GM18502 (cell line): ENCODE measurements at regions not wholly inside any gene's neighbourhood (a gene's known extent, or its start where the extent isn't known, plus 50 kb on each side); places are given as distances from the start of the nearest gene placed in this dataset.
"Not testable (repeated sequence)": the region's sequence is repeated elsewhere in the genome, so short reads cannot be mapped to it uniquely, and the experiment has no call there.

Experiments
- ATAC-seq: cut with Tn5 transposase; IDR thresholded peaks from one replicate; pipeline ENCODE4 v1.9.1; 2021; ENCODE audit warnings: mild to moderate bottlenecking; ENCODE audit not compliant: unreplicated experiment, poor library complexity

DNA sequence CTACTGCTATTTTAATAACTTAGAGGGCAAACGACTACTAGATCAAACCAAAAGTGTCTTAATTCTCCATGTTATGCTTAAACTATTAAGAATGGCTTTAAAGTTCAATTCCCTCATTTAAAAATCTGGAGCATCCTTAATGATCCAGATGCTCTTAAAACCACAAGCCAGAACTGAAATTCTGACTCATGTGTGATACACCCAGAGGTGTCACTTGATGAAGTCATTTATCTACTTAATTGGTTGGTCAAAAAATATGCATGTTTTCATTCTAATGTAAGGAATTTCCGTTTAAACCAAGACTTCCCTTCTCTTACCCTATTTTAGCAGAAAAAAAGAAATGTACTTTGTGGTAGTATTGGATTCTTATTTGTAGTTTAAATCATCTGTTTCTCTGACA lies 1261.2 kb upstream of the B3GALT2 start:
- ATAC-seq: no peak

- ATAC-seq: no peak
Observed at GRCh38 chr1:194445244-194445643, 1258.8 kb upstream of the B3GALT2 start.

GRCh38 chr1:194442901-194443575 lies 1256.6 kb upstream of the B3GALT2 start:
- no peak for ATAC-seq

DNA sequence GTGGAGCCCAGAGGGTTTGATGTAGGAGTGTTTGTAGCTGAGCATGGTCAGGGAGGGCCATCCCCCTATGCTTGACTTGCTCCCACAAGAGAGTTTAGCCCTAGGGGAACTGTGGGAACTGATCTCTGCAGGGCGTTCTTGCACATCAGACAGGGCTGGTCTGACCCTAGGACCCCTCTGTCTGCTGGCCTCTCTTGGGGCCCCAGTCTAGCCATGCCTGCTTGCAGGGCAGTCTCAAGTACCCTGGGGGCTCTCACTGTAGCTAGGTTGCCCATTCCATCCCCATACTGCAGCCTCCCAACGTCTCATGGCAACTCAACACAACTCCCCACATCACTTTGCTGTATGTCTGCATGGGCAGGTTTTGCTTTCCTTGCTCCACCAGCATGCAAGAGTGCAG lies 1250.7 kb upstream of the B3GALT2 start:
- ATAC-seq: no peak

DNA sequence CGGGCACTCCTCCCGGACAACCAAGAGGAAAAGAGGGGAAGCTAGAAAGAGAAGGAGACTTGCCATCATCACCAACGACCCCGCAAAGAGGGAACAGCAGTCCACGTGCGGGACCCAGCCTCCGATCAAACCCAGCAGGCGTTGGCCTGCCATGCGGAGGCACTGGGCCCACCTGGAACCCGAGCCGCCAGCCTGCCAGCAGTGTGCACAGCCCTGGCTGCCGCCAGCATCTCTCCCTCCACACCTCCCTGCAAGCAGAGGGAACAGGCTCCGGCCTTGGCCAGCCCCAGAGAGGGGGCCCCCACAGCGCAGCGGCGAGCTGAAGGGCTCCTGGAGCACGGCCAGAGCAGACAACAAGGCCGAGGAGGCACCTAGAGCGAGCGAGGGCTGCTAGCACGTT lies 1244.7 kb upstream of the B3GALT2 start:
- ATAC-seq: no peak

- no peak for ATAC-seq
Observed at GRCh38 chr1:194420706-194421105, 1234.3 kb upstream of the B3GALT2 start.

DNA sequence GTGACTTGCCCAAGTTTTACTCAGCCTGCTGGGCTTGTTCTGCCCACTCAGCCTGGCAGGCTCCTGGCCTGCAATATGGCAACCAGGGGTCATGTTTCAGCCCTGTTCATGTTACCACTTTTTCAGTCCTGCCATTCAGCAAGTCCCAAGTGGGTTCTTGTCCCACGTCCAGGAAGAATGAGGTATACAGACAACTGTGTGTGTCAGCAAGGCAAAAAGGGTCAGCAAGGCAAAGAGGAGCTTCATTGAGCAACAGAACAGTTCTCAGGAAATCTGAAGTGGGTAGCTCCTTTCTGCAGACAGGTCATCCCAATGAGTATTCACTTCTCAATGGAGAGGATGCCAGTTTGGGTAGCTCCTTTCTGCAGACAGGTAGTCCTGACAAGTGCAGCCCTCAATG lies 1233.3 kb upstream of the B3GALT2 start:
- ATAC-seq: no peak

DNA sequence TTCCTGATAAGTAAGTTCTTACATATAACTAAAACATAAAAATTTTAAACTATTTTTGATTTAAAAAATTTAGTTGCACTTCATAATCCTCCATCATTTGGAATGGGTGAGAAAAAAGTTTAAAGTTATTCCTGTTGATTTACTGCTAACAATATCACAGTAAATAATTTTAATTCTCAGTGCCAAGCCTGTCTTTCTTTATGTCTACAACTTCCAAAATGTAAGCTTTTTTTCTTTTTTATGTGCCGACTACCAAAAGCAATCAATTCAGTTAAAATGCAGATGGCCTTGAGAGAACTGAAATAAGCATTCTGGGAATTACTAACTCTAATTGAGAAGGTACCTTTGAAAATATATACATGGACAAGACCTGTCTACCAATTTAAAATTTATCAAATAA lies 1224.3 kb upstream of the B3GALT2 start:
- no peak for ATAC-seq

DNA sequence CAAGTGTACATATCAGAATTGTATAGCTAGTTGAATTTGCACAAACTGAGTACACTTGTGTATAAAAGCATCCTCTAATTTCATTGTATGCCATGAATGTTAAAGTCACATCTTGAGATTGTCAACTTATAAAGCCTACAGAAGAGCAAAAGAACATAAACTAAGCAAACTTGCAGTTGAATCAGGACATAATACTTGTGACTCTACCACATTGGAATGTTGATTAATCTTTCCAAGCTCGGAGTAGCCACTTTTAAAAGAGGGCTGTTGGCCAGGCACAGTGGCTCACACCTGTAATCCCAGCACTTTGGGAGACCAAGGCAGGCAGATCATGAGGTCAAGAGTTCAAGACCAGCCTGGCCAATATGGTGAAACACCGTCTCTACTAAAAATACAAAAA lies 1220.8 kb upstream of the B3GALT2 start:
- ATAC-seq: not testable (repeated sequence)

- ATAC-seq: no peak
Observed at GRCh38 chr1:194394676-194395075, 1208.3 kb upstream of the B3GALT2 start.

DNA sequence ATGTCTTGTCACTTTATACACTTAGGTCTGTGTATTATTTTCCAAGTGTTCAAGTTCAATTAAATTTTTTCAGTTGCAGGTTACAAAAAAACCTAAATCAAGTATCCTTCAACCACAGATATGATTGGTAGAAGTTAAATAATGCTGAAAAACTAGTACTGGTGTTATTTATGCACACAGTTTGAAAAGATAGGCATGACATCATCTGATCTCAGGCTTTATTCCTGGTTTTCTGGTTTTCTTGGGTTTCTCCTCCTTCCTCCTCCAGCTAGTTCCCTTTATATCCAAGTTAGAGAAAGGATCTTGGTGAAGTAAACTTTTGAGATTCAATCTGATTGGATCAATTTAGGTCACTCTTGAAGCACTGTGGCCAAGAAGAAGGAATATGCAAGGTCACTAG lies 1201.1 kb upstream of the B3GALT2 start:
- ATAC-seq: no peak

GRCh38 chr1:194378517-194378916 lies 1192.1 kb upstream of the B3GALT2 start:
- no peak for ATAC-seq

DNA sequence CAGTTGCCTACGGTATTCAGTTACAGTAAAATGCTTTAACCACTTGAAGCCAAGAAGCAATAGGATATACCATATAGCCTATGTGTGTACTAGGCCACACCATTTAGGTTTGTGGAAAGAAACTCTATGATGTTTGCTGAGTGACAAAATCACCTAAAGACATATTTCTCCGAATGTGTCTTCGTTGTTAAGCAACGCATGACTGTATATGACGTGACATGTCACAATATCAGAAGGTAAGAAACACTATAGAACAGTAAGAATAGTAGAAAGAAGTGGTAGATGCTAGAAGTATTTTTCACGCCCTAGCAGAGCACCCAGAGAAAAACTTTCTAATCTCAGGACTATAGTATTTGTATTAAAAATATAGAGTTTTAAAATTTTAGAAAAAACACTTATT lies 1188.2 kb upstream of the B3GALT2 start:
- ATAC-seq: no peak

DNA sequence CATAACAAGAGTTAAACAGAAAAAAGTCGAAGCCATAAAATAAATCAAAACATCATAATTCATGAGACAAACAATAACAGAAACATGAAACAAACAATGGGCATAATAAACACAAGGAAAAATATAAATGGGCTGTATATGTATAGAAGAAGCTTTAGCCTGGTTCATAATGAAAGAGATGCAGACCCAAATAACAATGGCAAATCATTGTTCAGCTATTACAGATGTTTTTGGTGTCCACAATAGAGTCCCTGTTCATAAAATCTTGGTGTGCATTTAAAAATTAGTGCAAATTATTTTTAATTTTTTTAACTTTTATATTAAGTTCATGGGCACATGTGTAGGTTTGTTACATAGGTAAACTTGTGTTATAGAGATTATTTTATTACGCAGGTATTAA lies 1185.9 kb upstream of the B3GALT2 start:
- no peak for ATAC-seq

- no peak for ATAC-seq
Observed at GRCh38 chr1:194369622-194370021, 1183.2 kb upstream of the B3GALT2 start.

GRCh38 chr1:194369060-194369459 lies 1182.6 kb upstream of the B3GALT2 start:
- ATAC-seq: no peak

DNA sequence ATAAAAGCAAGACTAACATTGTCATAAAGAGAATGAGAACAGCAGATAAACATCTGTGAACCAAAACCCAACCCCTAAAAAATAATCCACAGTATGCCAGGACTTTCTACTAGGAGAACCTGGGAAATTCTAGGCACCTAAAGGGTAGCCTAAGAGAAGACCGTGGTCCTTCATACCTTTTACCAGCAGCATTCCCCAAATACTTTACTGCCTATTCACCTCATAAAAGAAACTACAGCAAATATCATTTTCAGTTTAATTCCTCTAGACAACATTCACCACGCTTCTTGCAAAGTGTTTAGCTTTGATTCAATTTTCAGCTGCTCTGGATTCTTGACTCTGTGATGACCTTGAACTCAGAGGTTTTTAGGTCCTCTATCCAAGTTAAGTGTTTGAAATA lies 1180.7 kb upstream of the B3GALT2 start:
- no peak for ATAC-seq

DNA sequence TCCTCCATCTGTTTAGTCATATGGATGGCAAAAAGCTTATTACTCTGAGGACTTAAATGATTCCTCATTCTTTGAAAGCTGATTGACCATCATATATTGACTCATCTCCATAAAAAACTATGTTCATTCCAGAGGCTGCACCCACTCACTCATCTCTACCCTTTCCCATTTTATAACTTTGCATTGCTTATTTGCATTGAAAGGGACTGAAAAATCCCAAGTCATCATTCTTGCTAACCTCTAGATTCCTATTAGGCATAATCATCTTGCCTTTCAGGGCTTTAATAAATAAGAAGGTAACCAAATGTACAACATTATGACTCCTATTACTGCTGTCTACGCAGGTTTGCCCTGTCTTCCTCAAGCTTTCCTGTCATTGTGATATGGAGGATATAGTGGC lies 1180.3 kb upstream of the B3GALT2 start:
- no peak for ATAC-seq

DNA sequence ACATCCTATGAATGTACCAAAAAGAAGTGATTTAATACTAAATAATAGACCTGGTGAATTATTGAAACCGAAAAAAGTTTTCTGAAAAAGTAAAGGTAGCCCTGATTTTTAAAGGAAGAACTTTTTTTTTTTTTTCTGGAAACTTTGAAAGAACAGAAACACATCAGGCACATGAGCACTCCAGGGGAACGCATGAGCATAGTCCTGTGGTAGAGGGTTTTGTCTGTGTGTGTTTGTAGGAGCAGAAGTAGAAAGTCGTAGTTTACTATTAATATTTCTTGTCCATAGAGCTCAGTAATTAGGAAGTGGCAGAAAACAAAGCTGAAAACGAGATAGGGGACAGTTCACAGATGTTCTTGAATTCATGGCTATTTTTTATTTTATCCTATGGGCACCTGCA lies 1175.9 kb upstream of the B3GALT2 start:
- no peak for ATAC-seq

- ATAC-seq: no peak
Observed at GRCh38 chr1:194361374-194362131, 1175.1 kb upstream of the B3GALT2 start.

DNA sequence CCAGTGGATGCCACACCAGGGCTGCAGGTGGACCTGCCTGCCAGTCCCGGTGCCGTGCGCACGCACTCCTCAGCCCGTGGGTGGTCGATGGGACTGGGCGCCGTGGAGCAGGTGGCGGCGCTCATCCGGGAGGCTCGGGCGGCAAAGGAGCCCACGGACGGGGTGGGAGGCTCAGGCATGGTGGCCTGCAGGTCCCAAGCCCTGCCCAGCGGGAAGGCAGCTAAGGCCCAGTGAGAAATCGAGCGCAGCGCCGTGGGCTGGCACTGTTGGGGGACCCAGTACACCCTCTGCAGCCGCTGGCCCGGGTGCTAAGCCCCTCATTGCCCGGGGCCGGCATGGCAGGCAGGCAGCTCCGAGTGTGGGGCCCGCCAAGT lies 1171.8 kb upstream of the B3GALT2 start:
- no peak for ATAC-seq

DNA sequence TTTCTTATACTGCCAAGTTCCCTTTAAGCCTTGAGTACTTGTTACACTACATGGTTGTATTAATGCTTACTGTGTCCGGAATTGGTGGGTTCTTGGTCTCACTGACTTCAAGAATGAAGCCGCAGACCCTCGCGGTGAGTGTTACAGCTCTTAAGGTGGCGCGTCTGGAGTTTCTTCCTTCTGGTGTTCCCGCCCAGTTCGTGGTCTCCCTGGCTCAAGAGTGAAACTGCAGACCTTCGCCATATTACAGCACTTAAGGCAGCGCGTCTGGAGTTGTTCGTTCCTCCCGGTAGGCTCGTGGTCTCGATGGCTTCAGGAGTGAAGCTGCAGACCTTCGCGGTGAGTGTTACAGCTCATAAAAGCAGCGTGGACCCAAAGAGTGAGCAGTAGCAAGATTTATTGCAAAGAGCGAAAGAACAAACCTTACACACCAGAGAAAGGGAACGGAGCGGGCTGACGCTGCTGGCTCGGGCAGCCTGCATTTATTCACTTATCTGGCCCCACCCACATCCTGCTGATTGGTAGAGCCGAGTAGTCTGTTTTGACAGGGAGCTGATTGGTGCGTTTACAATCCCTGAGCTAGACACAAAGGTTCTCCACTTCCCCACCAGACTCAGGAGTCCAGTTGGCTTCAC lies 1171.3 kb upstream of the B3GALT2 start:
- ATAC-seq: not testable (repeated sequence)
